ENCODE measurements at regions not wholly inside any gene's neighbourhood (a gene's known extent, or its start where the extent isn't known, plus 50 kb on each side); places are given as distances from the start of the nearest gene placed in this dataset.

DNA sequence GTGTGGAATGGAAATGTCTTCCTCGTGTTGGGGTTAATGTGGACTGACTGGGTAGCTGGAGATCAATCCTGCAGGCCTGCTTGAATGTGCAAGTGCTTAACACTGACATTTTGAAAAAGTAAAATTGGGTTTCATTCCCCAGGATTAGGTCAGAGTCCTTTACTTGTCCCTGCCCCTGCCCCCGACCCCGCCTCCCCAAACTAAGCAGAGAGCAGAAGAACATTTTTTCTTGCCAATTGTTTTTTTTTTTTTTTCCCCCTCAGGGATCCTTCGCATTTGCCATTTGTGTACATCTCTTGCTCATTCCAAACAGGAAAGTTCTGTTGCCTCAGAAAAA lies 147.0 kb upstream of the NR2F2 start:
- intact Hi-C loops (cut with DNase I): no loop called here
- H3K27me3 ChIP-seq: no peaks in the 10 kb centered on the region
- H3K9me3 ChIP-seq: no peaks in the 10 kb centered on the region
- no peak overlapping the region for H3K4me3 ChIP-seq
- H3K36me3 ChIP-seq: no peaks in the 10 kb centered on the region
- H3K27ac ChIP-seq: peak overlapping the region in 2 of 4 donors; percentile 36 to 42
- TF ChIP-seq POLR2A (IDR thresholded peaks at IDR 0.05): no peak
- TF ChIP-seq, protein P1, sequence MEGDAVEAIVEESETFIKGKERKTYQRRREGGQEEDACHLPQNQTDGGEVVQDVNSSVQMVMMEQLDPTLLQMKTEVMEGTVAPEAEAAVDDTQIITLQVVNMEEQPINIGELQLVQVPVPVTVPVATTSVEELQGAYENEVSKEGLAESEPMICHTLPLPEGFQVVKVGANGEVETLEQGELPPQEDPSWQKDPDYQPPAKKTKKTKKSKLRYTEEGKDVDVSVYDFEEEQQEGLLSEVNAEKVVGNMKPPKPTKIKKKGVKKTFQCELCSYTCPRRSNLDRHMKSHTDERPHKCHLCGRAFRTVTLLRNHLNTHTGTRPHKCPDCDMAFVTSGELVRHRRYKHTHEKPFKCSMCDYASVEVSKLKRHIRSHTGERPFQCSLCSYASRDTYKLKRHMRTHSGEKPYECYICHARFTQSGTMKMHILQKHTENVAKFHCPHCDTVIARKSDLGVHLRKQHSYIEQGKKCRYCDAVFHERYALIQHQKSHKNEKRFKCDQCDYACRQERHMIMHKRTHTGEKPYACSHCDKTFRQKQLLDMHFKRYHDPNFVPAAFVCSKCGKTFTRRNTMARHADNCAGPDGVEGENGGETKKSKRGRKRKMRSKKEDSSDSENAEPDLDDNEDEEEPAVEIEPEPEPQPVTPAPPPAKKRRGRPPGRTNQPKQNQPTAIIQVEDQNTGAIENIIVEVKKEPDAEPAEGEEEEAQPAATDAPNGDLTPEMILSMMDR (IDR thresholded peaks at IDR 0.05): no peak
- peaks cover 0 to 35% (median 6%) of the 10 kb centered on the region in 3 donors for H3K4me1 ChIP-seq
- 72 to 81% methylated on average over 4 of the region's 4 CpGs for WGBS, 2 donors
- DNase-seq: no peak

GRCh38 chr15:96183867-96184266 lies 146.6 kb upstream of the NR2F2 start:
- no peak for TF ChIP-seq POLR2A (IDR thresholded peaks at IDR 0.05)
- TF ChIP-seq, protein P1 (IDR thresholded peaks at IDR 0.05): no peak
- no peaks in the 10 kb centered on the region for H3K36me3 ChIP-seq
- H3K4me1 ChIP-seq: peaks cover 0 to 35% (median 6%) of the 10 kb centered on the region in 3 donors
- WGBS, 2 donors: 89 to 90% methylated on average over 3 of the region's 3 CpGs
- intact Hi-C loops (cut with DNase I): no loop called here
- H3K27me3 ChIP-seq: no peaks in the 10 kb centered on the region
- H3K4me3 ChIP-seq: no peak overlapping the region
- H3K9me3 ChIP-seq: no peaks in the 10 kb centered on the region
- DNase-seq: no peak
- H3K27ac ChIP-seq: peak overlapping the region in 1 of 4 donors; percentile 42

DNA sequence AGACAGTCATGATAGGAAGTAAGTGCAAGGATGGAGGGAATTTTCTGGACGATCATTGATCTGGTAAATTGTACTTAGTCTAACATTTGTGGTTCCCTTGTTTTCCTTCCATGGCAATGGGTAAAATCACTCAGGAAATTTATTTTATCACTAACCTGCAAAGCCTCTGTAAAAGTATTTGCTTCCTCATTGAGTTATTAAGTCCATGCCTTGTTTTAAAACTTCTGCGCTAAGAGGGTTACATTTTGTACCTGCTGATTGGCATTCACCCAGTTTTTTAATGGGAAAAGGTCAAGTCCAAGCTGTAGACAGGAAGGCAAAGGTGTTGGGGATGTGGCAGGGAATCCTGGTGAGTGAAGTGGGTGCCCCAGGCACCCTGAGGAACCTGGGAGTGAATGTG lies 146.2 kb upstream of the NR2F2 start:
- Histone ChIP-seq H3K9me3 (no peaks in the 10 kb centered on the region), H3K4me1 (peaks cover 0 to 35% (median 6%) of the 10 kb centered on the region in 3 donors), H3K4me3 (no peak overlapping the region), H3K36me3 (no peaks in the 10 kb centered on the region), H3K27ac (peak overlapping the region in 1 of 4 donors; percentile 22), H3K27me3 (no peaks in the 10 kb centered on the region)
- intact Hi-C loops (cut with DNase I): no loop called here
- no peak for TF ChIP-seq POLR2A (IDR thresholded peaks at IDR 0.05)
- TF ChIP-seq, protein P1 (IDR thresholded peaks at IDR 0.05): no peak
- WGBS, 2 donors: 85 to 88% methylated on average over 2 of the region's 2 CpGs
- DNase-seq: no peak

- no peak overlapping the region for H3K27ac ChIP-seq
- no peaks in the 10 kb centered on the region for H3K36me3 ChIP-seq
- TF ChIP-seq POLR2A (IDR thresholded peaks at IDR 0.05): no peak
- TF ChIP-seq, protein P1 (IDR thresholded peaks at IDR 0.05): no peak
- H3K9me3 ChIP-seq: no peaks in the 10 kb centered on the region
- H3K27me3 ChIP-seq: no peaks in the 10 kb centered on the region
- no peak for DNase-seq
- no peak overlapping the region for H3K4me3 ChIP-seq
- intact Hi-C loops (cut with DNase I): no loop called here
- peaks cover 0 to 22% (median 6%) of the 10 kb centered on the region in 3 donors for H3K4me1 ChIP-seq
- 87 to 91% methylated on average over 4 of the region's 4 CpGs for whole genome bisulfite sequencing, 2 donors
Observed at GRCh38 chr15:96186105-96186504, 144.4 kb upstream of the NR2F2 start.

GRCh38 chr15:96187341-96188305 lies 142.9 kb upstream of the NR2F2 start:
- Histone ChIP-seq H3K4me3 (no peak overlapping the region), H3K27ac (peak overlapping the region in 1 of 4 donors; percentile 40), H3K4me1 (peaks cover 0 to 9% (median 3%) of the 10 kb centered on the region in 3 donors), H3K27me3 (no peaks in the 10 kb centered on the region), H3K36me3 (no peaks in the 10 kb centered on the region), H3K9me3 (no peaks in the 10 kb centered on the region)
- TF ChIP-seq, protein P1 (IDR thresholded peaks at IDR 0.05): no peak
- no peak for TF ChIP-seq POLR2A (IDR thresholded peaks at IDR 0.05)
- 59 to 67% methylated on average over 10 of the region's 10 CpGs for WGBS, 2 donors
- no peak for DNase-seq
- intact Hi-C loops (cut with DNase I): no loop called here
